ACHN (cell line): ENCODE measurements at regions not wholly inside any gene's neighbourhood (a gene's known extent, or its start where the extent isn't known, plus 50 kb on each side); places are given as distances from the start of the nearest gene placed in this dataset.

Experiments used
- DNase-seq: peaks from one replicate; pipeline ENCODE4 v3.0.0-alpha.2; 2015
- in situ Hi-C: cut with HindIII; loops from 2 replicates; pipeline ENCODE4 v1.10.0; 2017; ENCODE audit warnings: low sequenced_read_pairs, low pct_ligation_motif_present, low pct_unique_long_range_greater_than_20kb

- in situ Hi-C loops: no loop called here
- no peak for DNase-seq
Measured at GRCh38 chr11:43589601-43590250, 90.8 kb upstream of the HSD17B12 start.

- in situ Hi-C loops: no loop called here
- no peak for DNase-seq
Measured at GRCh38 chr11:43601511-43601910, 79.0 kb upstream of the HSD17B12 start.

GRCh38 chr11:43602670-43603069 is 77.9 kb upstream of the HSD17B12 start:
- DNase-seq: no peak
- in situ Hi-C loops: no loop called here

GRCh38 chr11:43614214-43614613 is 66.3 kb upstream of the HSD17B12 start:
- DNase-seq: no peak
- in situ Hi-C loops: no loop called here

GRCh38 chr11:43619863-43620505 is 60.6 kb upstream of the HSD17B12 start:
- in situ Hi-C loops: no loop called here
- DNase-seq: no peak

- in situ Hi-C loops: no loop called here
- no peak for DNase-seq
Measured at GRCh38 chr11:43626798-43627197, 53.7 kb upstream of the HSD17B12 start.
